DMS79 treated with DMSO at 0.1 percent for 48 hours (cell line): ENCODE measurements at regions not wholly inside any gene's neighbourhood (a gene's known extent, or its start where the extent isn't known, plus 50 kb on each side); places are given as distances from the start of the nearest gene placed in this dataset.
A peak's percentile ranks its signal among the peaks of the same experiment; 100 is the strongest.

Experiments
- DNase-seq: peaks from one replicate; lab custom pipeline; 2025; lab: John Stamatoyannopoulos, UW

- no peak for DNase-seq
Measured at GRCh38 chr2:9681427-9681817, 50.6 kb upstream of the YWHAQ start.

GRCh38 chr2:9685637-9686036 is 54.8 kb upstream of the YWHAQ start:
- DNase-seq: no peak

GRCh38 chr2:9686061-9686460 is 55.3 kb upstream of the YWHAQ start:
- no peak for DNase-seq

- no peak for DNase-seq
Measured at GRCh38 chr2:9690252-9690651, 59.5 kb upstream of the YWHAQ start.

GRCh38 chr2:9690716-9691498 is 60.1 kb upstream of the YWHAQ start:
- DNase-seq: no peak

GRCh38 chr2:9692456-9693195 is 61.8 kb upstream of the YWHAQ start:
- DNase-seq: no peak

- DNase-seq: no peak
Measured at GRCh38 chr2:9693196-9693491, 62.3 kb upstream of the YWHAQ start.

GRCh38 chr2:9693646-9694045 is 62.8 kb upstream of the YWHAQ start:
- no peak for DNase-seq

- no peak for DNase-seq
Measured at GRCh38 chr2:9694661-9695234, 64.0 kb upstream of the YWHAQ start.

- no peak for DNase-seq
Measured at GRCh38 chr2:9695941-9696340, 65.1 kb upstream of the YWHAQ start.

- no peak for DNase-seq
Measured at GRCh38 chr2:9696731-9697130, 65.9 kb upstream of the YWHAQ start.

GRCh38 chr2:9697909-9698308 is 67.1 kb upstream of the YWHAQ start:
- DNase-seq: no peak

- no peak for DNase-seq
Measured at GRCh38 chr2:9699139-9700108, 68.6 kb upstream of the YWHAQ start.

- DNase-seq: no peak
Measured at GRCh38 chr2:9700109-9700495, 69.3 kb upstream of the YWHAQ start.

- DNase-seq: no peak
Measured at GRCh38 chr2:9702604-9703084, 71.8 kb upstream of the YWHAQ start.

- DNase-seq: peak; percentile 71
Measured at GRCh38 chr2:9703085-9703678, 72.4 kb upstream of the YWHAQ start.

GRCh38 chr2:9703701-9704221 is 73.0 kb upstream of the YWHAQ start:
- no peak for DNase-seq

- no peak for DNase-seq
Measured at GRCh38 chr2:9704600-9704999, 73.8 kb upstream of the YWHAQ start.

- DNase-seq: no peak
Measured at GRCh38 chr2:9705196-9705595, 74.4 kb upstream of the YWHAQ start.

GRCh38 chr2:9707008-9707407 is 76.2 kb upstream of the YWHAQ start:
- DNase-seq: no peak

GRCh38 chr2:9707611-9708160 is 76.9 kb upstream of the YWHAQ start:
- no peak for DNase-seq
